Smooth muscle cell (in vitro differentiated cells): ENCODE measurements at regions not wholly inside any gene's neighbourhood (a gene's known extent, or its start where the extent isn't known, plus 50 kb on each side); places are given as distances from the start of the nearest gene placed in this dataset.

ENCODE experiments used
- DNase-seq: peaks from one replicate; lab custom pipeline; 2025; ENCODE audit not compliant: unreplicated experiment; lab: John Stamatoyannopoulos, UW
- H2AFZ ChIP-seq: fragments of 200-600 bp; sonication (generic); 2 replicates; pipeline ENCODE4 v1.6.0; 2016; ENCODE audit warnings: antibody characterized with exemption, low read depth, mild to moderate bottlenecking
- H3F3A ChIP-seq: fragments of 200-600 bp; sonication (generic); 2 replicates; pipeline ENCODE4 v1.6.0; 2017; ENCODE audit warnings: antibody characterized with exemption, low read depth
- H3K27ac ChIP-seq: fragments of 200-600 bp; sonication (generic); 2 replicates; pipeline ENCODE4 v1.5.1; 2016; ENCODE audit warnings: low read depth, mild to moderate bottlenecking
- H3K27me3 ChIP-seq: fragments of 200-600 bp; sonication (generic); 2 replicates; pipeline ENCODE4 v1.6.1; 2016; ENCODE audit warnings: low read depth, mild to moderate bottlenecking
- H3K36me3 ChIP-seq: fragments of 200-600 bp; sonication (generic); 2 replicates; pipeline ENCODE4 v1.5.1; 2016; ENCODE audit warnings: low read depth
- H3K4me1 ChIP-seq: fragments of 200-600 bp; sonication (generic); 2 replicates; pipeline ENCODE4 v1.5.1; 2016; ENCODE audit warnings: low read depth
- H3K4me2 ChIP-seq: fragments of 200-600 bp; sonication (generic); 2 replicates; pipeline ENCODE4 v1.6.0; 2016; ENCODE audit warnings: mild to moderate bottlenecking
- H3K4me3 ChIP-seq: fragments of 200-600 bp; sonication (generic); 2 replicates; pipeline ENCODE4 v1.5.1; 2016; ENCODE audit warnings: mild to moderate bottlenecking
- H3K79me2 ChIP-seq: fragments of 200-600 bp; sonication (generic); 2 replicates; pipeline ENCODE4 v1.6.0; 2016; ENCODE audit warnings: low read depth, mild to moderate bottlenecking
- H3K9ac ChIP-seq: fragments of 200-600 bp; sonication (generic); 2 replicates; pipeline ENCODE4 v1.6.0; 2016; ENCODE audit warnings: low read depth
- H3K9me3 ChIP-seq: fragments of 200-600 bp; sonication (generic); replicated peaks from 2 replicates; pipeline ENCODE4 v1.5.1; 2016; ENCODE audit warnings: low read depth
- H4K20me1 ChIP-seq: fragments of 200-600 bp; sonication (generic); 2 replicates; pipeline ENCODE4 v1.6.0; 2016; ENCODE audit warnings: low read depth
- WGBS: methylation state at CpG from one replicate; pipeline ENCODE4 v1.1.7; 2016; ENCODE audit warnings: low lambda C conversion rate; 5-methylcytosine and 5-hydroxymethylcytosine counted together
- TF ChIP-seq, protein P1 (sequence below): fragments of 200-600 bp; sonication (generic); IDR thresholded peaks from 2 replicates; pipeline ENCODE4 v1.5.1; 2017; ENCODE audit warnings: borderline replicate concordance, mild to moderate bottlenecking, antibody characterized with exemption; ENCODE audit not compliant: insufficient read depth, poor library complexity, severe bottlenecking

DNA sequence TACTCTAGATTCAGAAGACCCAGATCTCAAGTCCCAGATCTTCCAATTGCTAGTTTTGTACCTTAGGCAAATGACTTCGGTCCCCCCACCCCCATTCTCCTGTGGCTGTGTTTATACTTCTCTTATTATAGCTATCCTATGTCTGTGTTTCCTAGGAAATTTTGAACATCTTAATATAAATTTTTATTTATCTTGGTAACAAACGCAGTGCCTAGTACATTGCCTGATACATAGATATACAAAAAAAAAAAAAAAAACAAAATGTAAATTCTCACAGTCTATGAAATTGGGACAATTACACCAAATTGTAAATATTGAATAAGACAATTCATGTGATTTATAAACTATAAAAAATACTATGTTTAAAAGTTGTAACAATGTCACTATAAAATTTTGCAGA, 84.1 kb upstream of the SLC44A3 start:
- Histone ChIP-seq H3K36me3 (no peaks in the 10 kb centered on the region), H3K4me3 (no peak overlapping the region), H3K4me1 (peaks cover 10% of the 10 kb centered on the region), H3K4me2 (peak overlapping the region; percentile 33), H3F3A (peaks cover 26% of the 10 kb centered on the region), H3K9me3 (no peaks in the 10 kb centered on the region), H4K20me1 (no peaks in the 10 kb centered on the region), H3K27ac (peak overlapping the region; percentile 97), H2AFZ (no peak overlapping the region), H3K79me2 (no peaks in the 10 kb centered on the region), H3K27me3 (no peaks in the 10 kb centered on the region), H3K9ac (peak overlapping the region; percentile 16)
- 92% methylated on average over 2 of the region's 2 CpGs for WGBS
- no peak for DNase-seq
- TF ChIP-seq, protein P1, sequence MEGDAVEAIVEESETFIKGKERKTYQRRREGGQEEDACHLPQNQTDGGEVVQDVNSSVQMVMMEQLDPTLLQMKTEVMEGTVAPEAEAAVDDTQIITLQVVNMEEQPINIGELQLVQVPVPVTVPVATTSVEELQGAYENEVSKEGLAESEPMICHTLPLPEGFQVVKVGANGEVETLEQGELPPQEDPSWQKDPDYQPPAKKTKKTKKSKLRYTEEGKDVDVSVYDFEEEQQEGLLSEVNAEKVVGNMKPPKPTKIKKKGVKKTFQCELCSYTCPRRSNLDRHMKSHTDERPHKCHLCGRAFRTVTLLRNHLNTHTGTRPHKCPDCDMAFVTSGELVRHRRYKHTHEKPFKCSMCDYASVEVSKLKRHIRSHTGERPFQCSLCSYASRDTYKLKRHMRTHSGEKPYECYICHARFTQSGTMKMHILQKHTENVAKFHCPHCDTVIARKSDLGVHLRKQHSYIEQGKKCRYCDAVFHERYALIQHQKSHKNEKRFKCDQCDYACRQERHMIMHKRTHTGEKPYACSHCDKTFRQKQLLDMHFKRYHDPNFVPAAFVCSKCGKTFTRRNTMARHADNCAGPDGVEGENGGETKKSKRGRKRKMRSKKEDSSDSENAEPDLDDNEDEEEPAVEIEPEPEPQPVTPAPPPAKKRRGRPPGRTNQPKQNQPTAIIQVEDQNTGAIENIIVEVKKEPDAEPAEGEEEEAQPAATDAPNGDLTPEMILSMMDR, result no peak

DNA sequence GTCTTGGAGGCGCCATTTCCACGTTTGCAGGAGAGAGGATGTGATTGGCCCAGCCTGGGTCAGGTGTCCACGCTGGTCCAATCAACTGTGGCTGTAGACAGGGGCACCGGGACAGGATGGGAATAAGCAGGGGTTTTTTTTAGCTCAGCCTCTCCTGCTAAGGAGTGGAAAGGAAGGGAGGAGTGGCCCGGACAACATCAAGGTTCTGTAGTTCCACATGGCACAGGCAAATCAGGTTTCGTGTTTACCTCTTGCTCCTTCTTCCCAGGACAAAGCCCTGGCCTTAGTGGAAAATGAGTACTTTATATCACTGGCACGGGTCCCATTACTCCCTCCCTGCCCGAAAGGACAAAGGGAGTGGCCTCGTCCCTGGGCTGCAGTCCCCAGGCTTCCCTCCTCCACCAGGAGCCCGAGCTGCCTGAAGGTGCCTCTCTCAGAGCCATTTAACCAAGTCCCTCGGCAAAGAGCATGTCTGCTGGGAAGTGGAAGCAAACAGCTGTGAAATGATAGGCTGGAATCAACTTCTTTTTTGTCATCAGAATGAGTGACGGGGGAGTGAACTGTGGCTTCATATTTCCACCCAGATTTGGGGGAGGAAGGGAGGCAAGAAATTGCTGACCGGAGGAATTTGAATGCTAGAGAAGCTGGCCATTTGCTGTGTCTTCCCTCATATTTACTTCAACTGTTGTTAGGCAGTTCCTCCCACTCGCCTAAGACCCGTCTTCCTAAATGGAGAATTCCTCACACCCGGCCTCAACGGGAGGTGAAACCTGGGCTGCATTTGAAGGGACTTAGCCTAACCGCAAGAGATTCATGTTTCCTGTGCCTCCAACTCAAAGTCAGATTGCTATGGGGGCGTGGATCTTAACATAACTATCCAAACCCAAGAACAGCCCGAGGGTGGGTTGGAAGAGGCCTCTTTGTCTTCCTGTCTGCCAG, 84.9 kb upstream of the SLC44A3 start:
- Histone ChIP-seq H3K27me3 (no peaks in the 10 kb centered on the region), H4K20me1 (no peaks in the 10 kb centered on the region), H3K9ac (peak overlapping the region; percentile 71), H3K4me3 (no peak overlapping the region), H3K9me3 (no peaks in the 10 kb centered on the region), H3K4me1 (peaks cover 3% of the 10 kb centered on the region), H2AFZ (no peak overlapping the region), H3K27ac (peak overlapping the region; percentile 97), H3K4me2 (peak overlapping the region; percentile 33), H3K79me2 (no peaks in the 10 kb centered on the region), H3F3A (peaks cover 24% of the 10 kb centered on the region), H3K36me3 (no peaks in the 10 kb centered on the region)
- no peak for DNase-seq
- 35% methylated on average over 20 of the region's 20 CpGs for WGBS
- TF ChIP-seq, protein P1, result no peak

DNA sequence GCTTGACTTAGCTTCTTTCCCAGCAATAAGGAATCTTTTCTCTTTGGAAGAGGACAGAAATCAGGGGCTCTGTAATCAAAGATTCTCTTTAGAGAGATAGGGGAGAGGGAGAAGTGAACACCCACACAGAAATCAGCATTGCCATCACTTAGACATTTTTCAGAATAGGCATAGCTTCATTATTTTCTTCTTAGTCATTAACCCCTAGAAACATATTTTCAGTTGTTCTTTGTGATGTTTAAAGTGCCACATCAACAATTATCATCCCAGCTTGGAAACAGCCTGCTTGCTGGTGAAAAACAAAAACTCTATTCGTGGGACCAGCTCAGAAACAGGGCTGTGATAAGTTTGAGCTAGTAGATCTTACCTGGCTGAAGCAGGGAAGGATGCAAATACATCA, 88.3 kb upstream of the SLC44A3 start:
- Histone ChIP-seq H3K27ac (peak overlapping the region; percentile 64), H3K4me1 (peaks cover 11% of the 10 kb centered on the region), H3K27me3 (no peaks in the 10 kb centered on the region), H3K9me3 (no peaks in the 10 kb centered on the region), H4K20me1 (no peaks in the 10 kb centered on the region), H3K79me2 (no peaks in the 10 kb centered on the region), H3F3A (peaks cover 23% of the 10 kb centered on the region), H3K4me3 (no peak overlapping the region), H3K36me3 (no peaks in the 10 kb centered on the region), H2AFZ (no peak overlapping the region), H3K9ac (no peak overlapping the region), H3K4me2 (peak overlapping the region; percentile 36)
- DNase-seq, result no peak
- WGBS, result 40% methylated on average over 1 of the region's 1 CpG
- TF ChIP-seq, protein P1, result no peak
